ENCODE measurements at regions not wholly inside any gene's neighbourhood (a gene's known extent, or its start where the extent isn't known, plus 50 kb on each side); places are given as distances from the start of the nearest gene placed in this dataset.

DNA sequence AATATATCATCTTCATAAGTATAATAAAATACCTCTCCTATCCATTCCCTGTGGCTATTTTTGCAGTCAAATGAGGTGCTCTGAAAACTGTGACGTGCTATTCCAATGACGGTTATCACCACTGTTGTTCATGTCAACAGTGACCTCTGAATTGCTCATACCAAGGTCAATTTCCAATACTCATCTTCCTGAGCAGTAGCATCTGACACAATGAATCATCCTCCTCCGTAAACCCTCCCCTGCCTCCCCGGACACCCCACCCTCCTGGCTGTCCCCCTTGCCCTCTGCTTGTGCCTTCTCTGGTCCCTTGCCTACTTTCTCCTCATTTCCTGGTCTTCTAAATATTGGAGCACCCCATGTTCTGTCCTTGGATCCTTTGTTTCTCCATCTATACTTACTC lies 77.7 kb upstream of the SLC22A23 start:
- intact Hi-C loops (cut with DNase I; ENCODE audit: low total_unique reads), result no loop called here
- no peak for DNase-seq
- no peaks in the 10 kb centered on the region for H3K27me3 ChIP-seq

GRCh38 chr6:3533981-3534380 lies 77.1 kb upstream of the SLC22A23 start:
- Histone ChIP-seq H3K27ac (no peak overlapping the region), H3K36me3 (ENCODE audit: low read depth, missing control alignments) (no peaks in the 10 kb centered on the region), H3K9me3 (no peaks in the 10 kb centered on the region), H3K27me3 (no peaks in the 10 kb centered on the region), H3K4me1 (no peaks in the 10 kb centered on the region), H3K4me3 (no peak overlapping the region)
- intact Hi-C loops (cut with DNase I; ENCODE audit: low total_unique reads), result no loop called here
- WGBS, 2 donors, result 87 to 95% methylated on average over 6 of the region's 6 CpGs
- TF ChIP-seq POLR2A (IDR thresholded peaks at IDR 0.05) (no peak), CTCF (IDR thresholded peaks at IDR 0.05) (no peak)
- no peak for DNase-seq

More for the DNA sequence above, 77.7 kb upstream of the SLC22A23 start:
- Histone ChIP-seq H3K4me1 (no peaks in the 10 kb centered on the region), H3K27ac (no peak overlapping the region), H3K36me3 (ENCODE audit: low read depth, missing control alignments) (no peaks in the 10 kb centered on the region), H3K9me3 (no peaks in the 10 kb centered on the region), H3K4me3 (no peak overlapping the region)
- WGBS, 2 donors, result 72 to 83% methylated on average over 4 of the region's 4 CpGs
- TF ChIP-seq POLR2A (IDR thresholded peaks at IDR 0.05) (no peak), CTCF (IDR thresholded peaks at IDR 0.05) (no peak)

GRCh38 chr6:3532296-3532916 lies 75.6 kb upstream of the SLC22A23 start:
- no peaks in the 10 kb centered on the region for H3K4me1 ChIP-seq
- H3K4me3 ChIP-seq, result no peak overlapping the region
- H3K27me3 ChIP-seq, result no peaks in the 10 kb centered on the region
- no peak for DNase-seq
- TF ChIP-seq CTCF (IDR thresholded peaks at IDR 0.05), result no peak
- no peak for TF ChIP-seq POLR2A (IDR thresholded peaks at IDR 0.05)
- H3K36me3 ChIP-seq (ENCODE audit: low read depth, missing control alignments), result no peaks in the 10 kb centered on the region
- H3K27ac ChIP-seq, result no peak overlapping the region
- intact Hi-C loops (cut with DNase I; ENCODE audit: low total_unique reads), result no loop called here
- WGBS, 2 donors, result 82 to 85% methylated on average over 5 of the region's 5 CpGs
- H3K9me3 ChIP-seq, result no peaks in the 10 kb centered on the region

DNA sequence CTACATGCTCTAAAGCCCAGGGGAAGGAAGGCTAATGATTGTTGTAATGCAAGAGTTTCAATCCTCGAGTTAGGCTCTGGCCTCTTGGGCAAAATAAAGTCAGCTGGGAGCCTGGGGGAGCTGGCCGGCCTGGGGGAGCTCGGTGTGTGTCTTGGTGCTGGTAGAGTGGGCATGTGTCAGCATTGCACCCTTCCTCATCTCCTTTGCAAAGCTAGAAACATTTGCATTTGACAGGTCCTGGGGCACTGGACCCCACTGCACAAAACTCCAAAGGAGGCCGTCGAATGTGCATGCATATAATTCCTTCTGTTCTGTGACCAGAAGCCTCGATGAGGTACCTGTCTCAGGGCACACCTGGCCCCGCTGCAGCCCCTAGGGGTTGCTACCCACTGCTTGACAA lies 74.6 kb upstream of the SLC22A23 start:
- 89 to 99% methylated on average over 7 of the region's 7 CpGs for WGBS, 2 donors
- no peak for DNase-seq

More for the DNA sequence above, 74.6 kb upstream of the SLC22A23 start:
- TF ChIP-seq CTCF (IDR thresholded peaks at IDR 0.05) (no peak), POLR2A (IDR thresholded peaks at IDR 0.05) (no peak)
- no peaks in the 10 kb centered on the region for H3K27me3 ChIP-seq
- no peak overlapping the region for H3K4me3 ChIP-seq
- no peaks in the 10 kb centered on the region for H3K9me3 ChIP-seq
- intact Hi-C loops (cut with DNase I; ENCODE audit: low total_unique reads), result no loop called here
- H3K4me1 ChIP-seq, result no peaks in the 10 kb centered on the region
- H3K36me3 ChIP-seq (ENCODE audit: low read depth, missing control alignments), result no peaks in the 10 kb centered on the region
- no peak overlapping the region for H3K27ac ChIP-seq

Measured in testis (tissue), 2 donors.